HepG2 (cell line): ENCODE measurements at regions not wholly inside any gene's neighbourhood (a gene's known extent, or its start where the extent isn't known, plus 50 kb on each side); places are given as distances from the start of the nearest gene placed in this dataset.

Experiments
- ATAC-seq: fragments of 200-7000 bp; cut with Tn5 transposase; 3 replicates; pipeline ENCODE4 v1.9.1; 2020; ENCODE audit warnings: mild to moderate bottlenecking, moderate library complexity
- BruUV-seq: library from RNA; stranded (reverse); fragments of 400-500 nt; replicated peaks from 2 replicates; lab custom pipeline; 2021; lab: Mats Ljungman, UMichigan
- CTCF ChIA-PET: fragments of 300-600 bp; formaldehyde crosslinking; extraction: SDS; loops from one replicate; lab custom pipeline; 2021; ENCODE audit warnings: low total read pairs, inconsistent platforms, low intra/inter-chr PET ratio; lab: Yijun Ruan, JAX
- POLR2A ChIA-PET: fragments of 350-600 bp; sonication (Branson Sonifier 250); formaldehyde crosslinking; loops from one replicate; lab custom pipeline; 2020; ENCODE audit warnings: antibody characterized with exemption, inconsistent platforms; lab: Yijun Ruan, JAX
- DNase-seq: peaks from one replicate; pipeline ENCODE4 v3.0.0-alpha.2; 2015; ENCODE audit warnings: low spot score
- FAIRE-seq: peaks from 3 replicates; lab custom pipeline; 2011; peaks lifted over from hg19 to GRCh38; lab: Jason Lieb, UNC
- H2AFZ ChIP-seq: one replicate; pipeline ENCODE4 v1.6.1; 2011; ENCODE audit warnings: low read length, inconsistent platforms
- H3K27ac ChIP-seq: fragments of 300-600 bp; 3 replicates; pipeline ENCODE4 v1.8.0; 2011; ENCODE audit warnings: mixed run types, mild to moderate bottlenecking, mixed read lengths, low read length, inconsistent platforms; ENCODE audit not compliant: insufficient read depth; ENCODE audit errors: extremely low read length
- H3K27me3 ChIP-seq, 2 experiments: fragments of 200-600 bp in 1 of 2; 2 replicates in 1 of 2; 3 replicates in 1 of 2; pipeline versions ENCODE4 v1.6.0 to v1.8.0; 2011; ENCODE audit warnings: low read length in 2 of 2, mild to moderate bottlenecking in 2 of 2, moderate library complexity in 2 of 2, inconsistent platforms in 1 of 2; ENCODE audit not compliant: insufficient read depth in 2 of 2, control insufficient read depth in 1 of 2
- H3K36me3 ChIP-seq, 2 experiments: fragments of 200-600 bp in 1 of 2; replicated peaks in 1 of 2; 2 replicates in 1 of 2; 3 replicates in 1 of 2; pipeline versions ENCODE4 v1.5.1 to v1.8.0; 2011; ENCODE audit warnings: low read length in 2 of 2, inconsistent platforms in 1 of 2; ENCODE audit not compliant: insufficient read depth in 2 of 2, control insufficient read depth in 1 of 2
- H3K4me1 ChIP-seq: 2 replicates; pipeline ENCODE4 v1.5.1; 2012; ENCODE audit warnings: low read length, inconsistent platforms; ENCODE audit not compliant: insufficient read depth
- H3K4me2 ChIP-seq: 2 replicates; pipeline ENCODE4 v1.6.0; 2011; ENCODE audit warnings: low read depth, low read length, inconsistent platforms
- H3K4me3 ChIP-seq, 3 experiments: fragments of 200-600 bp in 1 of 3; sonication (generic), shearing (Covaris generic) in 1 of 3; replicated peaks in 1 of 3; 2 replicates each; pipeline ENCODE4 v1.5.1; 2011 to 2016; ENCODE audit warnings: low read length in 3 of 3, inconsistent platforms in 2 of 3, low read depth in 2 of 3, mild to moderate bottlenecking in 2 of 3, control low read depth in 1 of 3, mixed read lengths in 1 of 3; ENCODE audit not compliant: insufficient read depth in 1 of 3
- H3K79me2 ChIP-seq: one replicate; pipeline ENCODE4 v1.6.1; 2011; ENCODE audit warnings: low read length, inconsistent platforms; ENCODE audit not compliant: insufficient read depth
- H3K9ac ChIP-seq: 2 replicates; pipeline ENCODE4 v1.6.0; 2011; ENCODE audit warnings: mild to moderate bottlenecking, low read depth, low read length, inconsistent platforms; ENCODE audit not compliant: insufficient read depth
- H3K9me3 ChIP-seq: 2 replicates; pipeline ENCODE4 v1.5.1; 2012; ENCODE audit warnings: mild to moderate bottlenecking, low read length
- H4K20me1 ChIP-seq: 2 replicates; pipeline ENCODE4 v1.6.0; 2011; ENCODE audit warnings: inconsistent platforms, mild to moderate bottlenecking, low read length, moderate library complexity; ENCODE audit not compliant: insufficient read depth
- ATF4 ChIP-seq, 2 experiments: fragments of 450-650 bp in 1 of 2; sonication (generic) in 1 of 2; formaldehyde crosslinking; IDR thresholded peaks; 2 replicates each; pipeline versions ENCODE4 v1.5.0 to v1.8.0; 2020 to 2022; ENCODE audit warnings: mild to moderate bottlenecking in 1 of 2, missing genetic modification reagents in 1 of 2
- CHD4 ChIP-seq: fragments of 200-600 bp; sonication (generic); IDR thresholded peaks from 2 replicates; pipeline ENCODE4 v1.7.0; 2017; ENCODE audit warnings: mild to moderate bottlenecking, low read length, borderline replicate concordance
- ELK4 ChIP-seq: sonication (generic); formaldehyde crosslinking; IDR thresholded peaks from 2 replicates; pipeline ENCODE4 v1.9.0; 2021; ENCODE audit warnings: missing genetic modification reagents, borderline replicate concordance
- MTF1 ChIP-seq: sonication (generic); formaldehyde crosslinking; IDR thresholded peaks from 2 replicates; pipeline ENCODE4 v1.5.0; 2020; ENCODE audit warnings: missing genetic modification reagents
- MXD1 ChIP-seq: sonication (generic); formaldehyde crosslinking; IDR thresholded peaks from 2 replicates; pipeline ENCODE4 v1.4.0; 2020; ENCODE audit warnings: mild to moderate bottlenecking, missing genetic modification reagents
- NR2F2 ChIP-seq: IDR thresholded peaks from 2 replicates; pipeline ENCODE4 v1.6.1; 2012; ENCODE audit warnings: low read depth, inconsistent platforms, borderline replicate concordance
- RARG ChIP-seq: sonication (generic); formaldehyde crosslinking; IDR thresholded peaks from 2 replicates; pipeline ENCODE4 v1.4.0; 2020; ENCODE audit warnings: low read depth, mild to moderate bottlenecking, missing genetic modification reagents
- TAF1 ChIP-seq: sonication (generic); formaldehyde crosslinking; IDR thresholded peaks from 2 replicates; pipeline ENCODE4 v1.4.0; 2020; ENCODE audit warnings: missing genetic modification reagents
- ZNF576 ChIP-seq: sonication (generic); formaldehyde crosslinking; IDR thresholded peaks from 2 replicates; pipeline ENCODE4 v1.4.0; 2020; ENCODE audit warnings: mild to moderate bottlenecking, missing genetic modification reagents
- ZSCAN20 ChIP-seq: sonication (generic); formaldehyde crosslinking; IDR thresholded peaks from 2 replicates; pipeline ENCODE4 v1.4.0; 2020; ENCODE audit warnings: missing genetic modification reagents, mild to moderate bottlenecking, borderline replicate concordance
- ZSCAN30 ChIP-seq: sonication (generic); formaldehyde crosslinking; IDR thresholded peaks from 2 replicates; pipeline ENCODE4 v1.5.0; 2020; ENCODE audit warnings: mild to moderate bottlenecking, missing genetic modification reagents
- WGBS: methylation state at CpG from one replicate; pipeline ENCODE4 v1.1.6; 2017; ENCODE audit warnings: low lambda C conversion rate; 5-methylcytosine and 5-hydroxymethylcytosine counted together
- in situ Hi-C: cut with HindIII; loops from 2 replicates; pipeline ENCODE4 v1.10.0; 2017; ENCODE audit warnings: low pct_unique_long_range_greater_than_20kb; ENCODE audit not compliant: extremely low pct_ligation_motif_present
- intact Hi-C: fragments of 100-400 bp; cut with micrococcal nuclease; formaldehyde crosslinking; loops from one replicate; pipeline ENCODE4 v1.10.0; 2022; ENCODE audit not compliant: unreplicated experiment

- TF ChIP-seq MTF1 (CRISPR knock-in tag) (no peak), MXD1 (no peak), ZSCAN20 (CRISPR knock-in tag) (no peak), ATF4 (CRISPR knock-in tag; IDR thresholded peaks at IDR 0.05) (no peak)
- ATAC-seq, result no peak
- no peak overlapping the region for H2AFZ ChIP-seq
Measured at GRCh38 chr21:43279578-43279894, 110.7 kb downstream of the CRYAA start.

GRCh38 chr21:43278766-43279577, 110.2 kb downstream of the CRYAA start:
- ATAC-seq (no peak), FAIRE-seq (no peak)
- POLR2A ChIA-PET, result interaction anchor here (1.8 kb wide), 1 partner anchor 9 kb away, joined by 6 read pairs; no protein-coding TSS in a partner anchor

More at GRCh38 chr21:43279578-43279894, 110.7 kb downstream of the CRYAA start:
- no peak overlapping the region for H3K9ac ChIP-seq
- no peaks in the 10 kb centered on the region for H3K9me3 ChIP-seq
- in situ Hi-C loops (no loop called here), intact Hi-C loops (no loop called here)
- no peaks in the 10 kb centered on the region for H4K20me1 ChIP-seq
- no peak for FAIRE-seq
- H3K27ac ChIP-seq, result no peak overlapping the region
- H3K79me2 ChIP-seq, result no peaks in the 10 kb centered on the region
- ChIA-PET POLR2A (interaction anchor here (1.8 kb wide), 1 partner anchor 9 kb away, joined by 6 read pairs; no protein-coding TSS in a partner anchor), CTCF (no interaction called here)
- H3K4me1 ChIP-seq, result peaks cover 52% of the 10 kb centered on the region
- no peak overlapping the region for H3K4me3 ChIP-seq
- no peak for DNase-seq
- H3K4me2 ChIP-seq, result no peak overlapping the region
- H3K36me3 ChIP-seq, result no peaks in the 10 kb centered on the region
- BruUV-seq, result no TSS peak
- 73% methylated on average over 11 of the region's 11 CpGs for WGBS
- H3K27me3 ChIP-seq, result peaks cover 6 to 30% of the 10 kb centered on the region in 2 experiments

More at GRCh38 chr21:43278766-43279577, 110.2 kb downstream of the CRYAA start:
- intact Hi-C loops, result no loop called here
- Histone ChIP-seq H3K4me1 (peaks cover 58% of the 10 kb centered on the region), H3K9ac (no peak overlapping the region), H4K20me1 (no peaks in the 10 kb centered on the region), H3K9me3 (no peaks in the 10 kb centered on the region), H3K27ac (no peak overlapping the region), H3K4me3 (no peak overlapping the region), H2AFZ (no peak overlapping the region), H3K79me2 (no peaks in the 10 kb centered on the region), H3K36me3 (no peaks in the 10 kb centered on the region), H3K4me2 (no peak overlapping the region), H3K27me3 (peaks cover 8 to 34% of the 10 kb centered on the region in 2 experiments)
- TF ChIP-seq ZSCAN30 (no peak), RARG (no peak), NR2F2 (no peak), TAF1 (CRISPR knock-in tag) (no peak), ELK4 (no peak), CHD4 (no peak), ZNF576 (CRISPR knock-in tag) (no peak)
- no TSS peak for BruUV-seq
- in situ Hi-C loops, result no loop called here
- DNase-seq, result no peak
- CTCF ChIA-PET, result no interaction called here
- 56% methylated on average over 24 of the region's 32 CpGs for WGBS
